Left hindlimb (tissue), 1 donor: ENCODE measurements at regions not wholly inside any gene's neighbourhood (a gene's known extent, or its start where the extent isn't known, plus 50 kb on each side); places are given as distances from the start of the nearest gene placed in this dataset.
"Not testable (repeated sequence)": the region's sequence is repeated elsewhere in the genome, so short reads cannot be mapped to it uniquely, and the experiment has no call there.

ENCODE experiments used
- DNase-seq: peaks from one replicate; pipeline ENCODE4 v3.0.0-alpha.2; 2018

DNA sequence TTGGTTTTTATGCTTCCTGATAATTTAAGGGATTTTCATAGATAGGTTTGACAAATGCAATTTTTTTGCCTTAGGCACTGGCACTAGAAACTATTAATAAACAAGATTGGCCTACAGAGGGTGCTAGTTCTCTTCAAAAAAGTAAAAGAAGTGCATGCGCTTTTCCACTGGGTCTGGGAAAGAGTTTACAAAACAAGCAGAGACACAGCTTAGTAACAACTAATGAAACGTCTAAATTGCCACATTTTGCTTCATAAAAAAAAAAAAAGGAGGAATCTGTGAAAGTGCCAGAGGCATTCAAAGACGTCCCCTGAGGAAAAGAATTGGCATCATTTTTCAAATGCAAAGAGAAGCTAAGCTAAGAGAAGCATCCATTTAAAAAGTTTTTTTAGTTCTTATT is 58.3 kb upstream of the EEA1 start:
- no peak for DNase-seq

DNA sequence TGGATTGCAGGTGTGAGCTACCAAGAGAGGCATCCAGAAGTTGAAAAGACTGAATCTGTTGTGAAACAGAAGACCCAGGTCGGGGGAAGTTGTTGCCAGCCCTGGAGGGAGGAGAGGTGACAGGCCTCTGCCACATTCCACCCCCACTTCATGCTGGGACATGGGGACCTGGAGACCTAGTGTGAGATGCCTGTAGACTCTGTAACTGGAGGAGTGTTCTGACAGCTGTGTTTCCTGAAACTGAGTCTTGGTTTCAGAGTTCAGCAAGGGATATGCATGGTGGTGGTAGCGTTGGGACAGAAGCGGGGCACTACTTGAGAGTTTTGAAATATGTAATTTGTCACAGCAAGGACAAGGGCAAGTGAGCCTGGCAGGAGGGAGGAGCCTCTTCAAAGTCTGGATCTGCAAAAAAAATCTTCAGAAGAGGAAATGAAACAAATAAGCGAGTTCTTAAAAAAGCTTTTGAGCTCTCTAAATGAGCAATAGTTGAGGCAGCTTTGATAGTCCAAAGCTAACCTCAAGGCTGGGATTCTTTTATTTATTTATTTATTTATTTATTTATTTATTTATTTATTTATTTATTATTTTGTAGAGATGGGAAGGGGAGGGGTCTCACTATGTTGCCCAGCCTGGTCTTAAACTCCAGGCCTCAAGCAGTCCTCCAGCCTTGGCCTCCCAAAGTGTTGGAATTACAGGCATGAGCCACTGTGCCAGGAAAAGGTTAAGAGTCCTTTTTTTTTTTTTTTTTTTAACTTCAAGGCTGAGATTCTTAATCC is 58.9 kb upstream of the EEA1 start:
- DNase-seq, result no peak

DNA sequence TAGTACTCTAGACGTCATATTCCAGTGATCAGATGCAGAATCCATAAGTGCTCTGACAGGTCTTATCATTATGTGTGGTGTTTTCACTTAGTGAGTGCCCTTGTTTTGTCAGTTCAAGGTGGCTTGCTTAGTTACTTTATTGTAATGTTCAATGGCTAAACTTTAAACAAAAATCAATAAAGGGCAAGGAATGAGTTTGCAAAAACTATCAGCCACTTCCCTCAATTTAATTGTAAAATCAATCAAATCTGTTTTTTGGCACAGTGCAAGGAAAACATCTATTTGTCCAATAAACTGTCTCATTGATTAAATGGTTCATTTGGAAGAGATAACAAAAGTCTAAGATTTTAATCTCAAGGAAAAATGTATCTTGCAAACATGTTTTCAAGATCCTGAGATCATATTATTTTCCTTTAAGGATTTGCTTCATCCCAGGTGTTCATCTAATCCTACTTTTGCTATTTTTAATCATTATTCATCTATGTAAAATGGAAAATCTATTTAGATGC is 59.6 kb upstream of the EEA1 start:
- DNase-seq, result no peak

DNA sequence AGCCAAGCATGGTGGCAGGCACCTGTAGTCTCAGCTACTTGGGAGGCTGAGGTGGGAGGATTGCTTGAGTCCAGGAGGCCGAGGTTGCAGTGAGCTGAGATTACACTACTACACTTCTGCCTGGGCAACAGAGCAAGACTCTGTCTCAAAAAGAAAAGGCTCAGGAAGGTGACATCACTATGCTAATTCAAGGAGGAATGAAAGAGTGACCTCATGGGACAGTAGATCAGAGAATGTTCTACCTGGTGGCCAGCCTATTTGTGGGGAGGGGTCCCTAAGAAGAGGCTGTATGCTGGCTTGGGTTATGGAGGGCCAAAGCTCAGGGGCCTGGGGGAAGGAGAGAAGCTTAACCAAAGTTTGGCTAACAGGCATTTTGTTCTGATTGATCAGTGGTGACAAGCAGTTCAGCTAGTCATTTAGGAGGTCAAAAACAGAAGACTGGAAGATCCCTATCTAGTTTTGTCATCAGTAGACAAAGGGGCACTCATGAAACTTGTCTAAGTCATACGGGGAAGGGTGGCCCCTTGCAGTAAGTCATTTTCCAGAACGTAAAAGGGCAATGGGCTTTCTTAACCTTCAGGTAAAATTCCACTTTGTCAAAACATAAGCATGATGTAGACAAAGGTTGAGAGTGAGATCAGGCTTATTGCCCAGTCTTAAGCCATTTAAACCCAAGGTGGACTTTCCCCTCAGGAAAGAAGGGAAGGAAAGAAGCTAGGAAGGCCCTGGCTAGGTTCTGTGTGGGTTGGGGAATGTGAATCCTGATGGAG is 60.8 kb upstream of the EEA1 start:
- DNase-seq, result no peak

DNA sequence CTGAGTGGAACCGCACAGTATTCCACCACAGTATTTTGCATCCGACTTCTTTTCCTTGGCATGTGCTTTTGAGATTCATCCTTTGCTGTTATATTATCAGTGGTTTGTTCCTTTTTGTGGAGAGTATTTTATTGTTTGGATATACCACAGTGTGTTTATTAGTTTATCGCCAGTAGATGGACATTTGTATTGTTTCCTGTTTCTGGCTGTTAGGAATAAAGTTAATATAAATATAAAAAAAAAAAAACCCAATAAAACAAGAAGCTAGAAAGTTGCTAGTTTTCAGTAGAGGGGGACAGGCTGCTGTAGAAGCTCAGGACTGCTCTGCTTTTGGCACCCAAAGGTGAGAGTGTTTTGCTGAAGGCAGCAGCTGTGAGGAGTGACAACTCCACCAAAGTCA is 62.0 kb upstream of the EEA1 start:
- DNase-seq, result no peak

DNA sequence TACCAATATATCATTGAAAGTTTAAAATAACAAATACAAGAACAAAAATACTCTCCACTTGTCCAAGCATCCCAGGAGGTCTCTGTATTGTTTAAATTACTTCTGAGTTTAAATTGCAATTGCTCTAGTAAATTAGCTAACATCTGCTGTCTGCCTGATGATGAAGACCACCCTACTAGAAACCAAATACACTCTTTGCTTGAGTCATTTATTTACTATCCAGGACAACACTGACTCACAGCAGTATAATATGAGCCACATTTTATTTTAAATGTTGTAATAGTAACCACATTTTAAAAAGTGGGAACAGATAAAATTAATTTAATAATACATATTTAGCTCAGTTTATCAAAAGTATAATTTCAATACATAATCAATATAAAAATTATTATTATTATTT is 62.9 kb upstream of the EEA1 start:
- DNase-seq, result no peak

DNA sequence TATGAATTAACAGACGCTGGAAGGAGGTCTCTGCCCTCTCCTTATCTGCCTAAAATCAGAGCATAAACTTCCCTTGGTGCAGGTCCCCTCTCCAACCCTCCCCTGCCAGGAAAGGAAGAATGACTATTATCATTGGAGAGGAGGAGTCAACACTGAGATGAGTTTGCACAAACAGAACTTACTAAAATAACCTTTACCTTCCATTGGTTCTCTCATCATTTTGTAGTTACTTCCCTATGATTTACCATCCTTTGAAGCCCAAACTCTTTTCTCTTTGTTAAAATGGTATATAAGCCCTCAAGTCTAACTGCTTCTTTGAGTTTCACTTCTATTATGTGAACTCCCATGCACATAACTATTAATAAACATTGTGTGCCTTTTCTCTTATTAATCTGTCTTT is 64.2 kb upstream of the EEA1 start:
- no peak for DNase-seq

DNA sequence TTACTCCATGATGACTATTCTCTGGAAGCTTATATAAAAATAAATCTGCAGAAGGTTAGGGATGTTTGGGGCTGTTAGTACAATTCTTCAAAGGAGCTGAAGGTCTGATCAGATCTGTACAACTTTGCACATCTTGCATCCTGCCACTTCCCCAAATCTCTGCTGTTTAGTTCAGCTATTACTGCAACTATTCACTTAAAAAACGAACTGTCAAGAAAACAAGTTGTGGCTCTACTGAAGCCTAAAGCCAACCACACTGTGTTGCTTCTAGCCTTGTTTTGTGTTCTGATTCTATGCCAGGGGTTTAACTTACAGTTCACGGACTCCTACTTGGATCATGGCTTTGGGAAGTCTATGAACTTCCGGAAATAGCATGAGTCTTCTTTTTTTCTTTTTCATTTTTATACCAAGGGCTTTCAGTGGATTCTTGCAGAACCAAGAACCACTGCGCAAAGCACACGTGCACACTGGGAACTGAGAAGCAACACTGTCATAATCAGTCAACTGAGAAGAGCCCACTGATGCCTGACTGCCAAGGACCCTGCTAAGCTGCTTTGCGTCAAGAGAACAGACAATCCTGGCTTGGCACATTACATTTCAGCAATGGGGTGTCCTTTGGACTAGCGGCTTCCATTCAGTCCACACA is 66.3 kb upstream of the EEA1 start:
- DNase-seq, result no peak

DNA sequence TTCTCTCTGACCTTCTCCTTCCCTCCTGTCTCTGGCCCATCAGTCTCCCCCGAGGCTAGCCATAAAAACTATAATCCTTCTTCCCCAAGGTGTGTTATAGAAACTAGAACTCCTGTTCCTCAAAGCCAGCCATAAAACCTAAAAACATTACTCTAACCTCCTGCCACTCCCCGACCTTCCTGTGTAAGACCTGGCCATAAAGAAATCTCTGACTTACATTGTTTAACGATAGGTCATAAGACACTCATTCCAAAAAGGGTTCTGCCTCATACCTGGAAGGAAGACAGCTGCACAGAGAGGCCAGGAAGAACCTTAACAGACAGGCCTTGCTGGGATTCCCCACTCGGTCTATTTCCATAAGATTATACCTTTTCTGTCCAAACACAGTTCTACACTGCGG is 70.9 kb upstream of the EEA1 start:
- no peak for DNase-seq

DNA sequence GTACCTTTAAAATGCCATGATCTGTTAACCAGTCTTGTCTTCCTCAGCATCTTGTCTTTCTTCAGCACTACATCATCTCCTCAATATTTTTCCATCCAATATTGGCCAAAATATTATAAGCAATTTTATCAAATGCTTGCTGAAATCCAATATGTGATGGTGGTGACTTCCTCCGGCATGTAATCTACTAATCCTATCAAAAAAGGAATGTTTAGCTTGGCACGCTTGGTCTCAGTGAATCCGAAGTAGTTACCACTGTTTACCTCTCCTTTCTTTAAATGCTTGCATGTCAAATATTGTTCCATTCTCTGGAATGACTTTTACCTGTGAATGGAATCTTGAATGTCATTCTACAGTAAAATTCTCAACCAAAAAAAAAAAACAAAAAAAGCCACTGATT is 72.3 kb upstream of the EEA1 start:
- no peak for DNase-seq

DNA sequence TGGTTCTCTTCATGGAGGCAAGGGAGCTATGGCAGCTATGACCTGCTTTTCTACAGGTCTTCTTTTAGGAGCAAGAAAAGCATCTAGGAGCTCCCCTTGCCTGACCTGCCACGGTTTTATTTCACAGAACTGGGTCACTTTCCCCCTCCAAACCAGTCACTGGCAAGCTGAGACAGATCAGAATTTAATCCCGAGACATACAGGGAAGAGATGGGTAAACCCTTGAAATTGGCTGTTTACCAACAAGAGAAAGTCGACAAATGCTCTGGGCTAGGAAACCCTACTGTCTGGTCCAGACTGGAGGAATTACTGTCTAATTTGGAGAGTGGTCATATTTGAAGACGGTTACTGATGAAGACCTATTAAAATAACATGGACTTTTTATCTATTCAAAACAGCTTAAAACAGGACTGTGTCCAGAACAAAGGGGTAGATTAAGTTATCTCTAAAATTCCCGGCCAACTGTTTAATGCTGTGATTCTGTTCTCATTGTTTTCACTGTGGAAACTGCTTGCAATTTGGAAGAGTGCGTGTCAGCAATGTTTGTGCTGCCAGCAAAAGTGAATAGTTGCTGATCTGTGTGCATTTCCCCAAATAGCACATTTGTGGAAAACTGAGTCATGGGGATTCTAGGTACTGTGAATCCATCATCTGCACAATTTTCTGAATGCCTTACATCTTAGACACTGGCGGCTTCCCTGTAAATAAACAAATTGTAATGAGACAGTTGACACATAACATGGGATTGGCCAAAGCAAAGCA is 73.4 kb upstream of the EEA1 start:
- no peak for DNase-seq

DNA sequence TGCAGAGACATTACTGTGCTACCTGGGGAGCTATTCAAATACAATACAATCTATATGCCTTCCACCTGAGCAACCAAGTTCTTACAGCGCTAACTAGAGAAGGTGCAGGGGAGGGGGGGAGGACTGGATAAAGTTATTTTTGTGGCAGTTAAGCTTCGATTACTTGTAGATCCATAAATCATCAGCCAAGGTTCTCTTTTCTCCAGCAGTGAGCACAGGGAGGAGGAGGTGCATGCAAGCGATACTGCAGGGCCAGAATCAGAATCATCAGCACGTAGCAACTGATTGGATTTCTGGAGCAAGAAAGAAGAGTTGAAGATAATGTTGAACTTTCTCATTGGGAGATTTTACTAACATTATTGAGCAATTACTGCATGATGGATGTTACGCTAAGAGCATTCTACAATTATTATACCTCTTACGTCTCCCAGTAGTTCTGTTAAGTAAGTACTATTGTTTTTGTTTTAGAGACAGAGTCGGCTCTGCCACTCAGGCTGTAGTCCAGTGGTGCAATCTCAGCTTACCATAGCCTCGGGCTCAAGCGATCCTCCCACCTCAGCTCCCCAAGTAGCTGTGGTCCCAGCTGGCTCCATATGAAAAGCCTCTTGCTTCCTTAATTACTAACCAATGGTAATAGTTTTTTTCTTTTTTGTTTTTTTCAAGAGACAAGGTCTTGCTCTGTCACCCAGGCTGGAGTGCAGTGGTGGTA is 74.6 kb upstream of the EEA1 start:
- no peak for DNase-seq

DNA sequence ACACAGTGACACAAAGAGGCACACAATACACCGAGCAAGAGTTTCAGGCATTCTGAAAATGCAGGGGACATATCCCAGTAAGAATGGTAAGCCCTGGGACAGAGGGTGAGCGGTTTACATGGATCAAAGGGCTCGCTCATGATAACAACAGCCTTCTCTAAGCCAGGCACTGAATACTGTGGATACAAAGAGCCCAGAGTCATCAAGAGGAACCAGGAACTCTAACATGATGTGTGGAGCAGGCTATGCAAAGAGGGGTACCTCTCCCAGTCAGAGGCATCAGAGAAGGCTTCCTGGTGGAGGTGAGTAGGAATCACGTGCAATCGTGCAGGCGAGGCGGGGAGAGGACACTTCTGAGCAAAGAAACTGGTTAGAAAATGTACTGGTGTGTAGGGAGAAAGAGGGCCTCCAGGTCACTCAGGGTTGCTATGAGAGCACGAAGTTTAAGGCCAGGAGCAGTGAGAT is 76.9 kb upstream of the EEA1 start:
- no peak for DNase-seq

DNA sequence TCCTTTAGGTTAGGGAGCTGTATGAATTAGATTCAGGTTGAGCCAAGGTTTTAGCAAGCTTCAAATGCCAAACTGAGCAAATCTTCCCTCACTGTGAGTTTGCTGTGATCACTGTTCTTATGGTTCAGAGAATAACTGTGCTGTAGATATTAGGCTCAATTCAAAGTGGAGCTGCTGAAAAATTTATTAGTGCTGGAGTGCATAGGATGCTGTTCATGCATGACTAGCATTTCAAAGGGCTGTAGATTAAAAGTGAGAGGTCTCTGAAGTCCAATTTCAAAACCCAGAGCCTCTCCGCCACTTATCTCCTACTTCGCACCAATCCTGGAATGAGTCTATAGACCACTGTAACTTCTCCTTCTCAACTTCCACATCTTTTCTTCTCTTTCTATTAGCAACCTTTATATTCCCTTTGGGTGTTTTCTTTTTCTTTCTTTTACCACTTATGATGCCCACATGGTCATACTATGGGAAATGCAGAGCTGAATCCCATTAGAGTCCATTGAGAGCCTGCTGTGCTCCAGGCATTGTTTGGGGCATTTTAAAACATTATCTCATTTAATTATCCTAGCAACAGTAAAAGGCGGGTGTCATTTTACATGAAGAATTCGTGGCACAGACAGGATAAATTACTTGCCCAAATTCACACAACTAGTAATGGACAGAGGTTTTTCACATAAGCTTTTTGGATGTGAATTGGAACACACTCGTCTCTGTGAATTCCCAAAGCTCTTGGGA is 77.5 kb upstream of the EEA1 start:
- DNase-seq, result no peak

DNA sequence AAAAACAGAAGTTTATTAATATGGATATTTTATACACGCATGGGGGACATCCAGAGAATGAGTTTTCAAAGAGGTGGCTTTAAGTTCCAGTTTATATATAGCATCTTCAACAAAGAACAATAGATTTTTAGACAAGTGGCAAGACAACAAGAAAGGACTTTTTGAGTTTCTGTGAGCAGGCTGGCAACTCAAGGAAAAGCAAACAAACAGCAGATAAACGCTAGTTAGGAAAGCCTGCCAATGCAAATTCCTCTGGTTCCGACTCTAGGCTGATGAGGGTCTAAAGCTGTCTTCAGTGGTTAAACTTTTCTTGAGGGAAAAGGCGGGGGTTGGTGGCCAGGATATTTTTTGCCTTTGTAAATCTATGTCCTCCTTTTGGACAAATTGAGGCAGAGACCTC is 78.4 kb upstream of the EEA1 start:
- no peak for DNase-seq

DNA sequence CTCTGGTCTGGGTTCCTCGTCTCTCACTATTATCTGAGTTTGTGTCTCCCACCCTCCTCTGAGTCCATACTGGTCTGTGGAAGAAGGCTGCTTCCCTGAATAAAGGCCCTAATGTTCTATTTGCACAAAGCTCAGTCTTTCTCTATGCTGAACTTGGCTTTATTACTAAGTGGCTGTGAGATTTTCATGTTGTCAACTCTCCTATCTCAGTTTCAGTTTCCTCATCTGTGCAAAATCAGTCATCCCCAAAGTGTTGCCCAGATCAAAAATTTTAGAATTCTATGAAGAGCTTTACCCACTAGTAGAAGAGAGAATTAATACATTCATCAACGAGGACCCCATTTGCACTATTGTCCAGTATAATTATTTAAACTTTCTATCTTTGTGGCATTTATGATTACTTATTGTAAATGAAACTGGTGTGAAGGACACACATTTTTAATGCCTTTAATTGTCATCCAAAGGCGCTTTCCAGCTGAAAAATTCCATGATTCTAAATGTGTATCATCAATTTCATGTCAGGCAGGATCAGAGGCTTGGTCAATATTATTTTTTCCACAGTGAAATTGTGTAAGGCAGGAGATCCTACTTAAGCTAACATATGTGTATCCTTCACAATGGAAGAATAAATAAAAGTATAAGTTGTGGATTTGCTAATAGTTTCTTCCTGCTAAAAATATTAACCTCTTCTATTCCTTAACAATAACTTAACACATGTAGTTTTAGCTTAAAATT is 79.1 kb upstream of the EEA1 start:
- no peak for DNase-seq

DNA sequence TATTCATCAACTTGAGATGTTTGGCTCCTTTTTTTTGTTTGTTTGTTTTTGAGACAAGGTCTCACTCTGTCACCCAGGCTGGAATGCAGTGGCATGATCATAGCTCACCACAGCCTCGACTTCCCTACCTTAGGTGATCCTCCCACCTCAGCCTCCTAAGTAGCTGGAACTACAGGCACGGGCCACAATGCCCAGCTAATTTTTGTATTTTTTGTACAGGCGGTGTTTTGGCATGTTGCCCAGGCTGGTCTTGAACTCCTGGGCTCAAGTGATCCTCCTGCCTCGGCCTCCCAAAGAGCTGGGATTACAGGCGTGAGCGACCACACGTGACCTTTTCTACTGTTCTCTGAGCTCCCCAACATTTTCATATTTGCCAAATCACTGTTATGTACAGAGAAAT is 79.8 kb upstream of the EEA1 start:
- DNase-seq, result not testable (repeated sequence)

DNA sequence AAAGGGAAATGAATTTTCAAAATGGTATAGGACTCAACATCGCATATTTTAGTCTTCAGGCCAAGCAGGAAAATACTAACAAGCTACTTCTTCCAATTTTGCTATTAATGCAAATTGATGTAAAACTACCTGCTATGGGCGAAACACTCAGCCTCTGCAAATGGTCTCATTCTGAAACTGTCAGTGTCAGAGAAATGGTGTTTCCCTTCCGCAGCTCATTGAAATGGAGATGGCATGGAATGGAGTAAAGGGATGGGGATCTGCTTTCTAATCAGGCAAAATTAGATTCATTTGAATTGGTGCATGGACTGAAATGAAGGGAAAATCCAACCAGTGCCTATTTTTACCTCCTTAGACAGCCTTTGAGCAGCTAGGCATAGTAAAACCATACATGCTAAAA is 80.4 kb upstream of the EEA1 start:
- no peak for DNase-seq

DNA sequence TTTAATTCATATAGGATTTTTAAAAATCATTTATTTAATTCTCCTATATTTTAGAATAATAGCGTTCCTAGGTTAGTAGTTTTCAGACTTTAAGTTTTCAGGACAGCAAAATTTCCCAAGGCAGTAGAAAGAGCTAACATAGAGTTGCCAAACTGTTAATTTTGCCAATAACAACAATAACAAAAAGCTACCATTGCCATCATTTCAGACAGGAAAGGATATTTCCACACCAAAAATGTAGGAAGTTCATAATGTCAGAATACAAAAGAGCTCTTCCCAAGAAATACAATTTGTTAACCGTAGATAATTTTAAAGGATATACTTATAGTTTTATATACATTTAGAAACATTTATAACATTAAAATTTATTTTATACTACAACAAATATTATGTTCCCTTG is 81.4 kb upstream of the EEA1 start:
- DNase-seq, result no peak

DNA sequence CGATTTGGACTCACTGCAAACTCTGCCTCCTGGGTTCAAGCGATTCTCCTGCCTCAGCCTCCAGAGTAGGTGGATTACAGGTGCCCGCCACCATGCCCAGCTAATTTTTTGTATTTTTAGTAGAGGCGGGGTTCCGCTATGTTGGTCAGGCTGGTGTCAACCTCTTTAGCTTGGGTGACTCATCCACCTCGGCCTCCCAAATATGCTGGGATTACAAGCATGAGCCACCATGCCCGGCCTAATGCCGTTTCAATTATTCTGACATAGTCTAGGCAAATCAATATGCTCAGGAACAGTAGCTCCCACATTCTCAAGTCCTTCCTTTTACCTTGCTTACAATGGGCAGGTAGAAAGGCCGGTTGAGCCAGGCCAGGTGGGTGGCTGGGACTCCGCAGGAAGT is 82.0 kb upstream of the EEA1 start:
- DNase-seq, result no peak
